AG09309 (cell line): ENCODE measurements at regions not wholly inside any gene's neighbourhood (a gene's known extent, or its start where the extent isn't known, plus 50 kb on each side); places are given as distances from the start of the nearest gene placed in this dataset.

Source experiments
- DNase-seq: peaks from one replicate; pipeline ENCODE4 v3.0.0-alpha.2; 2010; ENCODE audit warnings: low read depth
- H3K4me3 ChIP-seq: 2 replicates; pipeline ENCODE4 v1.5.1; 2011; ENCODE audit warnings: mild to moderate bottlenecking, low read depth, low read length, moderate library complexity; ENCODE audit not compliant: control insufficient read depth
- TF ChIP-seq, protein P1 (sequence below): IDR thresholded peaks from 2 replicates; pipeline ENCODE4 v1.5.1; 2011; ENCODE audit warnings: mild to moderate bottlenecking, low read depth, low read length, inconsistent platforms; ENCODE audit not compliant: insufficient read depth, control insufficient read depth; ENCODE audit errors: missing control alignments

- TF ChIP-seq, protein P1, sequence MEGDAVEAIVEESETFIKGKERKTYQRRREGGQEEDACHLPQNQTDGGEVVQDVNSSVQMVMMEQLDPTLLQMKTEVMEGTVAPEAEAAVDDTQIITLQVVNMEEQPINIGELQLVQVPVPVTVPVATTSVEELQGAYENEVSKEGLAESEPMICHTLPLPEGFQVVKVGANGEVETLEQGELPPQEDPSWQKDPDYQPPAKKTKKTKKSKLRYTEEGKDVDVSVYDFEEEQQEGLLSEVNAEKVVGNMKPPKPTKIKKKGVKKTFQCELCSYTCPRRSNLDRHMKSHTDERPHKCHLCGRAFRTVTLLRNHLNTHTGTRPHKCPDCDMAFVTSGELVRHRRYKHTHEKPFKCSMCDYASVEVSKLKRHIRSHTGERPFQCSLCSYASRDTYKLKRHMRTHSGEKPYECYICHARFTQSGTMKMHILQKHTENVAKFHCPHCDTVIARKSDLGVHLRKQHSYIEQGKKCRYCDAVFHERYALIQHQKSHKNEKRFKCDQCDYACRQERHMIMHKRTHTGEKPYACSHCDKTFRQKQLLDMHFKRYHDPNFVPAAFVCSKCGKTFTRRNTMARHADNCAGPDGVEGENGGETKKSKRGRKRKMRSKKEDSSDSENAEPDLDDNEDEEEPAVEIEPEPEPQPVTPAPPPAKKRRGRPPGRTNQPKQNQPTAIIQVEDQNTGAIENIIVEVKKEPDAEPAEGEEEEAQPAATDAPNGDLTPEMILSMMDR = no peak
- no peak overlapping the region for H3K4me3 ChIP-seq
- no peak for DNase-seq
Observed at GRCh38 chr4:67158666-67159065, 386.6 kb downstream of the CENPC start.

- TF ChIP-seq, protein P1 = no peak
- DNase-seq = no peak
- no peak overlapping the region for H3K4me3 ChIP-seq
Observed at GRCh38 chr4:67152976-67153375, 392.3 kb downstream of the CENPC start.

DNA sequence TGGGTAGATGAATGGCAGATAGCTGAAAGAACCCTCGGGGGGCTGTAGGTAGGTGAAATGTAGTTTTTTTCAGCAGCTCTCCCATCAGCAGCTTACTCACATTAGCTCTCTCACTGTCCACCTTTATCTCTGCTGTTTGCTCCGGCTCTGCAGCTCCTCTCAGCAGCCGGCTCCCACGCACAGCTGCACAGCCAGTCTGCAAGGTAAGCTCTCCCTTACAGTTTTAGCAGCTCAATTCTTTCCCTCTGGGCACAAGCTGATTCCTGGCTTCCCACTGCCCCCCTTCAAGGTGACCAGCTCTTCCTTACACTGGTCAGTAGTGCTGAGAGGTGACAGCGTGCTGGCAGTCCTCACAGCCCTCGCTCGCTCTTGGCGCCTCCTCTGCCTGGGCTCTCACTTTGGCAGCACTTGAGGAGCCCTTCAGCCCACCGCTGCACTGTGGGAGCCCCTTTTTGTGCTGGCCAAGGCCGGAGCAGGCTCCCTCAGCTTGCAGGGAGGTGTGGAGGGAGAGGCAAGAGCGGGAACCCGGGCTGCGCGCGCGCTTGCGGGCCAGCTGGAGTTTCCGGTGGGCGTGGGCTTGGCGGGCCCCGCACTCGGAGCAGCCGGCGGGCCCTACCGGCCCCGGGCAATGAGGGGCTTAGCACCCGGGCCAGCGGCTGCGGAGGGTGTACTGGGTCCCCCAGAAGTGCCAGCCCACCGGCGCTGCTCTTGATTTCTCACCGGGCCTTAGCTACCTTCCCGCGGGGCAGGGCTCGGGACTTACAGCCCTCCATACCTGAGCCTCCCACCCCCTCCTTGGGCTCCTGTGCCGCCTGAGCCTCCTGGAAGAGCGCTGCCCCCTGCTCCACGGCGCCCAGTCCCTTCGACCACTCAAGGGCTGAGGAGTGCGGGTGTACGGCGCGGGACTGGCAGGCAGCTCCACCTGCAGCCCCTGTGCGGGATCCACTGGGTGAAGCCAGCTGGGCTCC, 393.6 kb downstream of the CENPC start:
- TF ChIP-seq, protein P1 = no peak
- no peak for DNase-seq

GRCh38 chr4:67141586-67141985, 403.7 kb downstream of the CENPC start:
- DNase-seq = no peak
- TF ChIP-seq, protein P1 = no peak

More for the DNA sequence above, 393.6 kb downstream of the CENPC start:
- no peak overlapping the region for H3K4me3 ChIP-seq

GRCh38 chr4:67134616-67135015, 410.7 kb downstream of the CENPC start:
- DNase-seq = no peak
- TF ChIP-seq, protein P1 = no peak
- no peak overlapping the region for H3K4me3 ChIP-seq

More at GRCh38 chr4:67141586-67141985, 403.7 kb downstream of the CENPC start:
- H3K4me3 ChIP-seq = no peak overlapping the region

DNA sequence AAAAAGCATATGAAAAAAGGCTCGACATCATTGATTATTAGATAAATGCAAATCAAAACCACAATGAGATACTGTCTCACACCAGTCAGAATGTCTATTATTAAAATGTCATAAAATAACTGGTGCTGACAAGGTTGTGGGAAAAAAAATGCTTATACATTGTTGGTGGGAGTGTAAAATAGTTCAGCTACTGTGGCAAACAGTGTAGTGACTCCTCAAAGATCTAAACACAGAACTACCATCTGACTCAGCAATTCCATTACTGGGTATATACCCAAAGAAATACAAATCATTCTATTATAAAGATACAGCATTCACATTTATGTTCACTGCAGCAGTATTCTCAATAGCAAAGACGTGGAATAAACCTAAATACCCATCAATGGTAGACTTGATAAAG, 412.1 kb downstream of the CENPC start:
- DNase-seq = no peak
- TF ChIP-seq, protein P1 = no peak
- H3K4me3 ChIP-seq = no peak overlapping the region
